Keratinocyte (primary cell): ENCODE measurements at regions not wholly inside any gene's neighbourhood (a gene's known extent, or its start where the extent isn't known, plus 50 kb on each side); places are given as distances from the start of the nearest gene placed in this dataset.

Experiments used
- DNase-seq: peaks from one replicate; pipeline ENCODE4 v3.0.0-alpha.2; 2011; ENCODE audit warnings: low read depth, missing footprints, low spot score
- FAIRE-seq: peaks from 2 replicates; lab custom pipeline; 2011; peaks lifted over from hg19 to GRCh38; lab: Jason Lieb, UNC
- H2AFZ ChIP-seq: 2 replicates; pipeline ENCODE4 v1.6.0; 2012; ENCODE audit warnings: low read length, control low read depth, inconsistent platforms; ENCODE audit not compliant: control insufficient read depth
- H3K27ac ChIP-seq: 2 replicates; pipeline ENCODE4 v1.5.1; 2011; ENCODE audit warnings: low read length; ENCODE audit not compliant: control insufficient read depth, insufficient read depth
- H3K27me3 ChIP-seq: 3 replicates; pipeline ENCODE4 v1.6.0; 2011; ENCODE audit warnings: low read length; ENCODE audit not compliant: control insufficient read depth, insufficient read depth; ENCODE audit errors: extremely low read depth
- H3K36me3 ChIP-seq, 2 experiments: 2 replicates in 1 of 2; 3 replicates in 1 of 2; pipeline ENCODE4 v1.5.1; 2011; ENCODE audit warnings: low read length in 2 of 2, mild to moderate bottlenecking in 1 of 2; ENCODE audit not compliant: control insufficient read depth in 2 of 2, insufficient read depth in 2 of 2; ENCODE audit errors: extremely low read depth in 1 of 2
- H3K4me1 ChIP-seq: 3 replicates; pipeline ENCODE4 v1.5.1; 2011; ENCODE audit warnings: low read length; ENCODE audit not compliant: control insufficient read depth, insufficient read depth; ENCODE audit errors: extremely low read depth
- H3K4me2 ChIP-seq: 3 replicates; pipeline ENCODE4 v1.6.0; 2011; ENCODE audit warnings: low read depth, low read length; ENCODE audit not compliant: control insufficient read depth, insufficient read depth; ENCODE audit errors: extremely low read depth
- H3K4me3 ChIP-seq, 3 experiments: fragments of 200-600 bp in 1 of 3; sonication (generic) in 1 of 3; 2 replicates in 2 of 3; 3 replicates in 1 of 3; pipeline ENCODE4 v1.5.1; 2011 to 2016; ENCODE audit warnings: low read length in 3 of 3, mild to moderate bottlenecking in 3 of 3, control low read depth in 2 of 3, inconsistent platforms in 1 of 3, low read depth in 1 of 3, mixed read lengths in 1 of 3, mixed run types in 1 of 3, moderate library complexity in 1 of 3; ENCODE audit not compliant: control insufficient read depth in 2 of 3, insufficient read depth in 2 of 3; ENCODE audit errors: extremely low read depth in 1 of 3
- H3K79me2 ChIP-seq: 2 replicates; pipeline ENCODE4 v1.6.0; 2012; ENCODE audit warnings: low read length; ENCODE audit not compliant: control insufficient read depth, insufficient read depth
- H3K9ac ChIP-seq: 3 replicates; pipeline ENCODE4 v1.6.0; 2011; ENCODE audit warnings: low read length; ENCODE audit not compliant: control insufficient read depth, insufficient read depth; ENCODE audit errors: extremely low read depth
- H3K9me1 ChIP-seq: 3 replicates; pipeline ENCODE4 v1.6.0; 2011; ENCODE audit warnings: low read length; ENCODE audit not compliant: control insufficient read depth, insufficient read depth; ENCODE audit errors: extremely low read depth
- H3K9me3 ChIP-seq: 2 replicates; pipeline ENCODE4 v1.5.1; 2012; ENCODE audit warnings: low read depth, low read length; ENCODE audit not compliant: control insufficient read depth
- H4K20me1 ChIP-seq: 3 replicates; pipeline ENCODE4 v1.6.0; 2011; ENCODE audit warnings: low read length; ENCODE audit not compliant: control insufficient read depth, insufficient read depth; ENCODE audit errors: extremely low read depth
- EZH2 ChIP-seq: IDR thresholded peaks from one replicate; pipeline ENCODE4 v1.6.1; 2012; ENCODE audit warnings: inconsistent platforms, mild to moderate bottlenecking, low read length, moderate library complexity
- dilution Hi-C: fragments of 300-500 bp; cut with MboI; formaldehyde crosslinking; loops from one replicate; pipeline ENCODE4 v1.7.0; 2020; ENCODE audit warnings: low sequenced_read_pairs; ENCODE audit not compliant: extremely low pct_ligation_motif_present
- TF ChIP-seq, protein P1 (sequence below), 3 experiments: IDR thresholded peaks in 1 of 3; conservative IDR thresholded peaks in 1 of 3; optimal IDR thresholded peaks in 1 of 3; 2 replicates in 2 of 3; 3 replicates in 1 of 3; pipeline versions ENCODE3 to v1.5.1; 2011; ENCODE audit warnings: low read length in 3 of 3, mild to moderate bottlenecking in 3 of 3, moderate library complexity in 2 of 3, control low read depth in 1 of 3, inconsistent platforms in 1 of 3; ENCODE audit not compliant: insufficient read depth in 2 of 3; ENCODE audit errors: extremely low read depth in 1 of 3

- Histone ChIP-seq H3K9me1 (no peaks in the 10 kb centered on the region), H3K79me2 (no peaks in the 10 kb centered on the region), H2AFZ (no peak overlapping the region), H3K4me2 (no peak overlapping the region), H3K27me3 (no peaks in the 10 kb centered on the region), H3K4me1 (no peaks in the 10 kb centered on the region), H3K9me3 (no peaks in the 10 kb centered on the region), H3K4me3 (no peak overlapping the region), H3K27ac (no peak overlapping the region), H4K20me1 (no peaks in the 10 kb centered on the region), H3K36me3 (no peaks in the 10 kb centered on the region), H3K9ac (no peak overlapping the region)
- no peak for DNase-seq
- dilution Hi-C loops, result no loop called here
- no peak for FAIRE-seq
- TF ChIP-seq, protein P1, sequence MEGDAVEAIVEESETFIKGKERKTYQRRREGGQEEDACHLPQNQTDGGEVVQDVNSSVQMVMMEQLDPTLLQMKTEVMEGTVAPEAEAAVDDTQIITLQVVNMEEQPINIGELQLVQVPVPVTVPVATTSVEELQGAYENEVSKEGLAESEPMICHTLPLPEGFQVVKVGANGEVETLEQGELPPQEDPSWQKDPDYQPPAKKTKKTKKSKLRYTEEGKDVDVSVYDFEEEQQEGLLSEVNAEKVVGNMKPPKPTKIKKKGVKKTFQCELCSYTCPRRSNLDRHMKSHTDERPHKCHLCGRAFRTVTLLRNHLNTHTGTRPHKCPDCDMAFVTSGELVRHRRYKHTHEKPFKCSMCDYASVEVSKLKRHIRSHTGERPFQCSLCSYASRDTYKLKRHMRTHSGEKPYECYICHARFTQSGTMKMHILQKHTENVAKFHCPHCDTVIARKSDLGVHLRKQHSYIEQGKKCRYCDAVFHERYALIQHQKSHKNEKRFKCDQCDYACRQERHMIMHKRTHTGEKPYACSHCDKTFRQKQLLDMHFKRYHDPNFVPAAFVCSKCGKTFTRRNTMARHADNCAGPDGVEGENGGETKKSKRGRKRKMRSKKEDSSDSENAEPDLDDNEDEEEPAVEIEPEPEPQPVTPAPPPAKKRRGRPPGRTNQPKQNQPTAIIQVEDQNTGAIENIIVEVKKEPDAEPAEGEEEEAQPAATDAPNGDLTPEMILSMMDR (optimal IDR thresholded peaks at IDR 0.05 in 1 of 3, IDR thresholded peaks at IDR 0.05 in 1 of 3, conservative IDR thresholded peaks at IDR 0.05 in 1 of 3; ENCODE audit: extremely low read depth in 1 of 3, insufficient read depth in 2 of 3, low read length in 3 of 3), result no peak
- no peak for TF ChIP-seq EZH2
Observed at GRCh38 chr1:105017587-105017986, 1267.9 kb downstream of the AMY1C start.

DNA sequence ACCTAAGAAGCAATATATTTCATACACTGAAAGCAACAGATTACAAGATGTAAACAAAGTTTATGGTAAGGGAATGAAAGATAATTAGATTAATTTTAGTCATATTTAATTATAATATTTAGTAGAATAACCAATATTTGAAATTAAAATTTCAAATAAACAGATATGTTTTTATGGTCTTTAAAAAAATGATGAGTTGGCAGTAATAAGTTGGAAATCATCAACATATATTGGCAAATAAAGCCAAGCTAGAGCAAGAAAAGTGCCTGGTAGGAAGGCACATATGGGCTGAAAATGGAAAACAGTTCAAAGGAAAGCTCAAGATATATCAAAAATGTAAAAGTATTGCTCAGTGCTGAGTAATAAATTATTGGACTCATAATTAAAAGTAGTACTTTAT lies 1274.0 kb downstream of the AMY1C start:
- no peaks in the 10 kb centered on the region for H3K4me1 ChIP-seq
- H3K4me2 ChIP-seq, result no peak overlapping the region
- FAIRE-seq, result no peak
- no peaks in the 10 kb centered on the region for H3K79me2 ChIP-seq
- H4K20me1 ChIP-seq, result no peaks in the 10 kb centered on the region
- no peaks in the 10 kb centered on the region for H3K9me3 ChIP-seq
- dilution Hi-C loops, result no loop called here
- no peak overlapping the region for H3K27ac ChIP-seq
- no peak for TF ChIP-seq EZH2
- TF ChIP-seq, protein P1 (optimal IDR thresholded peaks at IDR 0.05 in 1 of 3, IDR thresholded peaks at IDR 0.05 in 1 of 3, conservative IDR thresholded peaks at IDR 0.05 in 1 of 3; ENCODE audit: extremely low read depth in 1 of 3, insufficient read depth in 2 of 3, low read length in 3 of 3), result no peak
- no peak for DNase-seq
- no peaks in the 10 kb centered on the region for H3K27me3 ChIP-seq
- H3K4me3 ChIP-seq, result no peak overlapping the region
- H2AFZ ChIP-seq, result no peak overlapping the region
- no peaks in the 10 kb centered on the region for H3K9me1 ChIP-seq
- no peak overlapping the region for H3K9ac ChIP-seq
- H3K36me3 ChIP-seq, result no peaks in the 10 kb centered on the region
